Transverse colon (tissue), 4 donors: ENCODE measurements at regions not wholly inside any gene's neighbourhood (a gene's known extent, or its start where the extent isn't known, plus 50 kb on each side); places are given as distances from the start of the nearest gene placed in this dataset.

Source experiments
- POLR2A ChIP-seq: fragments of 450-650 bp; IDR thresholded peaks from one replicate; pipeline ENCODE4 v1.6.1; 2016; ENCODE audit warnings: antibody characterized with exemption, mild to moderate bottlenecking, moderate library complexity
- POLR2AphosphoS5 ChIP-seq, 3 donors: sonication (generic); formaldehyde crosslinking; IDR thresholded peaks; one replicate each; pipeline ENCODE4 v1.6.1; 2016; ENCODE audit warnings: antibody characterized with exemption in 3 of 3
- TF ChIP-seq, protein P1 (sequence below), 5 experiments: fragments of 200-600 bp in 3 of 5; fragments of 450-650 bp in 2 of 5; sonication (generic) in 3 of 5; IDR thresholded peaks; 1 replicate in 2 of 5; 2 replicates in 3 of 5; pipeline ENCODE4 v1.5.1; 2016 to 2017; ENCODE audit warnings: antibody characterized with exemption in 5 of 5, inconsistent platforms in 3 of 5, mild to moderate bottlenecking in 2 of 5, moderate library complexity in 1 of 5

DNA sequence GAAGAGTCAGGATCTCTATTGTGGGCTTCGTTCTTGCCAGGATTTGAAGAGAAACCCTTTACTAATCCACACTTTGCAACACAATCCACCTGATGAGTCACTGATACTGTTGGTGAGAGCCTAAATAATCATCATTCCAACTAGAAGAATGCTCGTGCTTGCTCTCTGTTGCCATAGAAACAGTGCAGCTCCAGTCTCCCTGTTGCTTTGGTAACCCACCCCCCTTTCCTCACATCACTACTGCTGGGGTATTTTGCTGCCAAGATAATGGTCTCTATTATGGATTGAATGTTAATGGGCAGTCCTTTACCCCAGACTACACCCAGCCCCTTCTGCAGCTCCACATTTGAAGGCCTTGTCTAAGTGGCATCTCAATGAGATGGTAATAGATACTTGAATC is 190.4 kb downstream of the ABCC12 start:
- TF ChIP-seq, protein P1, sequence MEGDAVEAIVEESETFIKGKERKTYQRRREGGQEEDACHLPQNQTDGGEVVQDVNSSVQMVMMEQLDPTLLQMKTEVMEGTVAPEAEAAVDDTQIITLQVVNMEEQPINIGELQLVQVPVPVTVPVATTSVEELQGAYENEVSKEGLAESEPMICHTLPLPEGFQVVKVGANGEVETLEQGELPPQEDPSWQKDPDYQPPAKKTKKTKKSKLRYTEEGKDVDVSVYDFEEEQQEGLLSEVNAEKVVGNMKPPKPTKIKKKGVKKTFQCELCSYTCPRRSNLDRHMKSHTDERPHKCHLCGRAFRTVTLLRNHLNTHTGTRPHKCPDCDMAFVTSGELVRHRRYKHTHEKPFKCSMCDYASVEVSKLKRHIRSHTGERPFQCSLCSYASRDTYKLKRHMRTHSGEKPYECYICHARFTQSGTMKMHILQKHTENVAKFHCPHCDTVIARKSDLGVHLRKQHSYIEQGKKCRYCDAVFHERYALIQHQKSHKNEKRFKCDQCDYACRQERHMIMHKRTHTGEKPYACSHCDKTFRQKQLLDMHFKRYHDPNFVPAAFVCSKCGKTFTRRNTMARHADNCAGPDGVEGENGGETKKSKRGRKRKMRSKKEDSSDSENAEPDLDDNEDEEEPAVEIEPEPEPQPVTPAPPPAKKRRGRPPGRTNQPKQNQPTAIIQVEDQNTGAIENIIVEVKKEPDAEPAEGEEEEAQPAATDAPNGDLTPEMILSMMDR (IDR thresholded peaks at IDR 0.05): no peak
- TF ChIP-seq POLR2AphosphoS5 (IDR thresholded peaks at IDR 0.05) (no peak), POLR2A (no peak)
